B cell (primary cell): ENCODE measurements at regions not wholly inside any gene's neighbourhood (a gene's known extent, or its start where the extent isn't known, plus 50 kb on each side); places are given as distances from the start of the nearest gene placed in this dataset.

Experiments
- ATAC-seq: fragments of 200-7000 bp; cut with Tn5 transposase; one replicate; pipeline ENCODE4 v1.10.0; 2021; ENCODE audit warnings: low read depth, mild to moderate bottlenecking, moderate number of reproducible peaks, moderate library complexity
- CTCF ChIA-PET: fragments of 350-600 bp; sonication (Branson Sonifier 250); formaldehyde crosslinking; loops from one replicate; lab custom pipeline; 2021; ENCODE audit warnings: antibody characterized with exemption, inconsistent platforms; lab: Charles Lee
- POLR2A ChIA-PET: fragments of 350-600 bp; sonication (Branson Sonifier 250); formaldehyde crosslinking; loops from one replicate; lab custom pipeline; 2021; ENCODE audit warnings: antibody characterized with exemption; lab: Charles Lee
- DNase-seq: peaks from one replicate; pipeline ENCODE4 v3.0.0; 2013
- H2AFZ ChIP-seq: 2 replicates; pipeline ENCODE4 v1.6.1; 2012; ENCODE audit warnings: mild to moderate bottlenecking, low read depth, low read length; ENCODE audit not compliant: insufficient read depth, poor library complexity, severe bottlenecking
- H3K27ac ChIP-seq, 2 donors: 1 replicate in 1 of 2; 2 replicates in 1 of 2; pipeline ENCODE4 v1.5.1; 2012 to 2013; ENCODE audit warnings: low read length in 2 of 2, mild to moderate bottlenecking in 2 of 2, moderate library complexity in 1 of 2
- H3K27me3 ChIP-seq, 4 experiments: fragments of 200-600 bp in 1 of 4; sonication (generic) in 1 of 4; replicated peaks in 1 of 4; 1 replicate in 2 of 4; 2 replicates in 2 of 4; pipeline versions ENCODE4 v1.6.1 to v1.7.0; 2013 to 2016; ENCODE audit warnings: low read length in 3 of 4, mild to moderate bottlenecking in 2 of 4, mixed read lengths in 1 of 4, moderate library complexity in 1 of 4; ENCODE audit not compliant: insufficient read depth in 4 of 4, control insufficient read depth in 3 of 4; ENCODE audit errors: control extremely low read depth in 1 of 4
- H3K36me3 ChIP-seq, 2 experiments: replicated peaks in 1 of 2; 1 replicate in 1 of 2; 2 replicates in 1 of 2; pipeline versions ENCODE4 v1.6.1 to v1.7.1; 2013; ENCODE audit warnings: low read length in 1 of 2; ENCODE audit not compliant: insufficient read depth in 2 of 2, control insufficient read depth in 1 of 2; ENCODE audit errors: control extremely low read depth in 1 of 2, extremely low read depth in 1 of 2
- H3K4me1 ChIP-seq, 2 donors: fragments of 200-600 bp in 1 of 2; sonication (generic) in 1 of 2; 1 replicate in 1 of 2; 2 replicates in 1 of 2; pipeline versions ENCODE4 v1.5.1 to v1.6.1; 2013 to 2017; ENCODE audit warnings: low read length in 2 of 2; ENCODE audit not compliant: control insufficient read depth in 2 of 2, insufficient read depth in 2 of 2
- H3K4me2 ChIP-seq: replicated peaks from 2 replicates; pipeline ENCODE3; 2012; ENCODE audit warnings: mild to moderate bottlenecking, low read depth, low read length; ENCODE audit not compliant: poor library complexity, severe bottlenecking
- H3K4me3 ChIP-seq, 5 experiments: fragments of 200-600 bp in 1 of 5; sonication (generic) in 1 of 5; 1 replicate in 3 of 5; 2 replicates in 2 of 5; pipeline versions ENCODE4 v1.5.1 to v1.7.0; 2011 to 2016; ENCODE audit warnings: low read length in 4 of 5, mild to moderate bottlenecking in 4 of 5, low read depth in 2 of 5, control low read depth in 1 of 5, moderate library complexity in 1 of 5; ENCODE audit not compliant: insufficient read depth in 1 of 5; ENCODE audit errors: control extremely low read depth in 1 of 5, extremely low read depth in 1 of 5
- H3K79me2 ChIP-seq: fragments of 200-600 bp; sonication (generic); one replicate; pipeline ENCODE4 v1.6.0; 2016; ENCODE audit warnings: low read length; ENCODE audit not compliant: control insufficient read depth, insufficient read depth
- H3K9ac ChIP-seq: fragments of 200-600 bp; sonication (generic); 2 replicates; pipeline ENCODE4 v1.6.1; 2017; ENCODE audit warnings: mild to moderate bottlenecking, low read length, moderate library complexity
- H3K9me3 ChIP-seq, 3 donors: one replicate each; pipeline versions ENCODE4 v1.6.1 to v1.7.1; 2013; ENCODE audit warnings: low read length in 2 of 3; ENCODE audit not compliant: control insufficient read depth in 2 of 3, insufficient read depth in 1 of 3; ENCODE audit errors: control extremely low read depth in 1 of 3
- H4K20me1 ChIP-seq: 2 replicates; pipeline ENCODE4 v1.6.0; 2012; ENCODE audit warnings: mild to moderate bottlenecking, low read length; ENCODE audit not compliant: insufficient read depth, control insufficient read depth, poor library complexity, severe bottlenecking
- H3K27ac Mint-ChIP-seq: one replicate; pipeline ENCODE4 v1.8.0; 2021; ENCODE audit warnings: mixed read lengths
- H3K27me3 Mint-ChIP-seq: one replicate; pipeline ENCODE4 v1.8.0; 2021; ENCODE audit warnings: mixed read lengths
- H3K4me1 Mint-ChIP-seq: one replicate; pipeline ENCODE4 v1.8.0; 2021; ENCODE audit warnings: mixed read lengths
- H3K4me3 Mint-ChIP-seq: one replicate; pipeline ENCODE4 v1.8.0; 2021; ENCODE audit warnings: mixed read lengths
- H3K9me3 Mint-ChIP-seq: one replicate; pipeline ENCODE4 v1.8.0; 2022; ENCODE audit warnings: mixed read lengths; ENCODE audit not compliant: insufficient read depth
- EZH2 ChIP-seq: IDR thresholded peaks from 2 replicates; pipeline ENCODE4 v1.6.1; 2012; ENCODE audit warnings: borderline replicate concordance, low read depth, mild to moderate bottlenecking, moderate library complexity, low read length; ENCODE audit not compliant: insufficient read depth, poor library complexity, severe bottlenecking
- WGBS: methylation state at CpG from one replicate; pipeline ENCODE4 v1.1.5; 2013; ENCODE audit warnings: missing lambda C conversion rate; ENCODE audit not compliant: insufficient coverage; 5-methylcytosine and 5-hydroxymethylcytosine counted together
- intact Hi-C: fragments of 100-400 bp; cut with micrococcal nuclease; formaldehyde crosslinking; loops from one replicate; pipeline ENCODE4 v1.10.0; 2022
- TF ChIP-seq, protein P1 (sequence below): fragments of 200-600 bp; IDR thresholded peaks from one replicate; pipeline ENCODE4 v1.8.0; 2022; ENCODE audit warnings: antibody characterized with exemption, mild to moderate bottlenecking

DNA sequence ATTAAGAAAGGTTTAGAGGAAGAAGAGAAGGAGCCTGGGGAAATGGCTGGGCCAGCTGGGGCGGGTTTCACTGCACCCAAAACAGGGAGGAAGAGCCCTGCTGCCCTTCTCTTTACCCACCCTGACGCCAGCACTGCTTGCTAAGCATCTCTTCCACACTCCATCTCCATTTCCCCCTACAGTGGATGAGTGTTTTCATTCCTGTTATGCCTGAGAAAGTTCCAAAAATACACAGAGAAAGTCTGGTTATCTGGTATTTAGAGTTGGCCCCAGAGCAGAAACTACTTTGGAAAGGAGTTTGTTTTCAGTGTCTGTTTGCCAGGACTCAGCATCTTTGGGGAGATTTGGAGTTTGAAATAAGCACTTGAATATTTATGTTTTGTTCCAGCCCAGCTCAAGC is 451.0 kb downstream of the SLC4A3 start:
- intact Hi-C loops, result no loop called here
- no peaks in the 10 kb centered on the region for H3K27me3 ChIP-seq

DNA sequence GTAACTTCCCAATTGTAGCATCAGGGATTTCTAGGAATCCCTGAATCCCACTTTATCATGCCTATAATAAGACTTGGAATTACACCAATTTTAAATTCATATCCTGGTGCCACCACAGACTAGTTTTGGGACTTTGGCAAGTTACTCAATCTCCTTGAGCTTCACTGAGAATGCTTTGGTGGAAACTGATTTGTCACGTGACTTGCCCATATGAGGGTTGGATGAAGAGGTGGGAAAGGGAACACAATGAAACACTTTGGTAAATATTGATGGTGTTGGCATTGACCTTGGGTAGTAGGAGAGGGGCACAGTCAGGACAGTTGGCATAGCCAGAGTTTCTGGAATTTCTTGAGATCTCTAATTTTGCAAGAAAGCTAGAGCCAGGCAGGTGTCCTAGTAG is 452.2 kb downstream of the SLC4A3 start:
- Mint-ChIP-seq H3K27me3 (no peaks in the 10 kb centered on the region), H3K4me1 (no peaks in the 10 kb centered on the region), H3K4me3 (no peak overlapping the region), H3K27ac (no peak overlapping the region), H3K9me3 (no peaks in the 10 kb centered on the region)
- no peaks in the 10 kb centered on the region for H3K79me2 ChIP-seq
- ChIA-PET POLR2A (no interaction called here), CTCF (no interaction called here)
- H4K20me1 ChIP-seq, result no peaks in the 10 kb centered on the region
- H3K4me3 ChIP-seq, result no peak overlapping the region
- no peak overlapping the region for H3K27ac ChIP-seq
- H3K4me1 ChIP-seq, result no peaks in the 10 kb centered on the region
- no peak overlapping the region for H2AFZ ChIP-seq
- DNase-seq (no peak), ATAC-seq (no peak)
- intact Hi-C loops, result no loop called here
- H3K4me2 ChIP-seq, result no peak overlapping the region
- H3K9ac ChIP-seq, result no peak overlapping the region
- H3K27me3 ChIP-seq, result no peaks in the 10 kb centered on the region
- WGBS, result 67% methylated on average over 1 of the region's 1 CpG
- H3K9me3 ChIP-seq, result no peaks in the 10 kb centered on the region
- TF ChIP-seq, protein P1, sequence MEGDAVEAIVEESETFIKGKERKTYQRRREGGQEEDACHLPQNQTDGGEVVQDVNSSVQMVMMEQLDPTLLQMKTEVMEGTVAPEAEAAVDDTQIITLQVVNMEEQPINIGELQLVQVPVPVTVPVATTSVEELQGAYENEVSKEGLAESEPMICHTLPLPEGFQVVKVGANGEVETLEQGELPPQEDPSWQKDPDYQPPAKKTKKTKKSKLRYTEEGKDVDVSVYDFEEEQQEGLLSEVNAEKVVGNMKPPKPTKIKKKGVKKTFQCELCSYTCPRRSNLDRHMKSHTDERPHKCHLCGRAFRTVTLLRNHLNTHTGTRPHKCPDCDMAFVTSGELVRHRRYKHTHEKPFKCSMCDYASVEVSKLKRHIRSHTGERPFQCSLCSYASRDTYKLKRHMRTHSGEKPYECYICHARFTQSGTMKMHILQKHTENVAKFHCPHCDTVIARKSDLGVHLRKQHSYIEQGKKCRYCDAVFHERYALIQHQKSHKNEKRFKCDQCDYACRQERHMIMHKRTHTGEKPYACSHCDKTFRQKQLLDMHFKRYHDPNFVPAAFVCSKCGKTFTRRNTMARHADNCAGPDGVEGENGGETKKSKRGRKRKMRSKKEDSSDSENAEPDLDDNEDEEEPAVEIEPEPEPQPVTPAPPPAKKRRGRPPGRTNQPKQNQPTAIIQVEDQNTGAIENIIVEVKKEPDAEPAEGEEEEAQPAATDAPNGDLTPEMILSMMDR, result no peak
- TF ChIP-seq EZH2, result no peak
- no peaks in the 10 kb centered on the region for H3K36me3 ChIP-seq

More for the DNA sequence above, 451.0 kb downstream of the SLC4A3 start:
- no peak for TF ChIP-seq EZH2
- TF ChIP-seq, protein P1, result no peak
- Histone ChIP-seq H3K9ac (no peak overlapping the region), H3K9me3 (no peaks in the 10 kb centered on the region), H2AFZ (no peak overlapping the region), H3K36me3 (no peaks in the 10 kb centered on the region), H3K4me3 (no peak overlapping the region), H3K4me2 (no peak overlapping the region), H3K27ac (no peak overlapping the region), H4K20me1 (no peaks in the 10 kb centered on the region), H3K79me2 (no peaks in the 10 kb centered on the region), H3K4me1 (no peaks in the 10 kb centered on the region)
- ChIA-PET POLR2A (no interaction called here), CTCF (no interaction called here)
- WGBS, result no CpG with 5 or more reads among the region's 2 CpGs
- H3K27me3 Mint-ChIP-seq, result no peaks in the 10 kb centered on the region
- no peak overlapping the region for H3K27ac Mint-ChIP-seq
- no peak for DNase-seq
- ATAC-seq, result no peak
- H3K9me3 Mint-ChIP-seq, result no peaks in the 10 kb centered on the region
- H3K4me1 Mint-ChIP-seq, result no peaks in the 10 kb centered on the region
- H3K4me3 Mint-ChIP-seq, result no peak overlapping the region
